ENCODE measurements at regions not wholly inside any gene's neighbourhood (a gene's known extent, or its start where the extent isn't known, plus 50 kb on each side); places are given as distances from the start of the nearest gene placed in this dataset.

DNA sequence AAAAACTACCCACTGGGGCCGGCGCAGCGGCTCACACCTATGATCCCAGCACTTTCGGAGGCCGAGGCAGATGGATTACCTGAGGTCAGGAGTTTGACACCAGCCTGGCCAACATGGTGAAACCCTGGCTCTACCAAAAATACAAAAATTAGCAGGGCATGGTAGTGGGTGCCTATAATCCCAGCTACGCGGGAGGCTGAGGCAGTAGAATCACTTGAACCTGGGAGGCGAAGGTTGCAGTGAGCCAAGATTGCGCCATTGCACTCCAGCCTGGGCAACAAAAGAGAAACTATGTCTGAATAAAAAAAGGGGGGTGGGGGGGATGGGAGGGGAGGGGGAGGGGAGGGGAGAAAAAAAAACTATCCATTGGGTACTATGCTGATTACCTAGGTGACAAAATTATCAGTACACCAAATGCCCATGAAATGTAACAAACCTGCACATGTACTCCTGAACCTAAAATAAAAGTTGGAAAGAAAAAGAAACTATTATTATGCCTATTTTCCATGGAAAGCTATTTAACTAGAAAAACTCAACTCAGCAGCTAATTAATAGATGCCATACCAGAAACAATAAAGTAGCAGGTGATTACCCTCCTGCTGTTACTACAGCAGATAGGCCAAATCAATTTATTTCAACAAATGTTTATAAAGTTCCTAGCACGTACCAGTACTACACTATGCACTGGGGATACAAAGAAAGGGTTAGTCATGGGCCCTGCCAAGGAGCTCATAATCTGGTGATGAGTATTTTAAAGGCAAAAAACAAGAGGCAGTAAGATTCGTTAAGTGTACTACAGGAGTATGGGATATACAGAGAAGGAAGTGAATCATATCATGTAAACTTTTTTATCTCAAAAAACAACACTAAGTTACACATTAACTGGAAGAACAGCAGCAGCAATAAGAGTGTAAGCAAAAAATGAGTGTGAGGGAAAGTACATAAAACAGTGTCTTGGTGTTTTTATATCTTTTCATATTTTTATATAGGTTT is 112.8 kb upstream of the SLC39A10 start:
- no peak for DNase-seq (ENCODE audit: low spot score)
- CTCF ChIA-PET (ENCODE audit: unreplicated experiment): interaction anchor here (0.5 kb wide), 1 partner anchor 46 kb away, joined by 3 read pairs; no protein-coding TSS in a partner anchor
- no peak overlapping the region for H3K4me3 ChIP-seq (ENCODE audit: low read depth, low read length, poor library complexity, severe bottlenecking)
- peak overlapping the region; percentile 70 for H2AFZ ChIP-seq (ENCODE audit: low read length)
- H3K9me3 ChIP-seq (ENCODE audit: low read length): no peaks in the 10 kb centered on the region
- no peak overlapping the region for H3K4me2 ChIP-seq (ENCODE audit: low read length)
- intact Hi-C loops (cut with micrococcal nuclease; ENCODE audit: unreplicated experiment): no loop called here
- BruUV-seq (replicated peaks): no TSS peak
- no peaks in the 10 kb centered on the region for H3K36me3 ChIP-seq (ENCODE audit: insufficient read depth, low read length)
- H3K79me2 ChIP-seq (ENCODE audit: insufficient read depth, low read depth, low read length): no peaks in the 10 kb centered on the region
- POLR2A ChIA-PET: interaction anchor here (0.6 to 1.5 kb wide), 8 partner anchors 8 to 91 kb away, joined by 3 to 7 read pairs (median 4); no protein-coding TSS in a partner anchor
- TF ChIP-seq, protein P1, sequence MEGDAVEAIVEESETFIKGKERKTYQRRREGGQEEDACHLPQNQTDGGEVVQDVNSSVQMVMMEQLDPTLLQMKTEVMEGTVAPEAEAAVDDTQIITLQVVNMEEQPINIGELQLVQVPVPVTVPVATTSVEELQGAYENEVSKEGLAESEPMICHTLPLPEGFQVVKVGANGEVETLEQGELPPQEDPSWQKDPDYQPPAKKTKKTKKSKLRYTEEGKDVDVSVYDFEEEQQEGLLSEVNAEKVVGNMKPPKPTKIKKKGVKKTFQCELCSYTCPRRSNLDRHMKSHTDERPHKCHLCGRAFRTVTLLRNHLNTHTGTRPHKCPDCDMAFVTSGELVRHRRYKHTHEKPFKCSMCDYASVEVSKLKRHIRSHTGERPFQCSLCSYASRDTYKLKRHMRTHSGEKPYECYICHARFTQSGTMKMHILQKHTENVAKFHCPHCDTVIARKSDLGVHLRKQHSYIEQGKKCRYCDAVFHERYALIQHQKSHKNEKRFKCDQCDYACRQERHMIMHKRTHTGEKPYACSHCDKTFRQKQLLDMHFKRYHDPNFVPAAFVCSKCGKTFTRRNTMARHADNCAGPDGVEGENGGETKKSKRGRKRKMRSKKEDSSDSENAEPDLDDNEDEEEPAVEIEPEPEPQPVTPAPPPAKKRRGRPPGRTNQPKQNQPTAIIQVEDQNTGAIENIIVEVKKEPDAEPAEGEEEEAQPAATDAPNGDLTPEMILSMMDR (conservative IDR thresholded peaks at IDR 0.05; ENCODE audit: low read length): no peak
- TF ChIP-seq EZH2phosphoT487 (IDR thresholded peaks at IDR 0.05; ENCODE audit: borderline replicate concordance, low read depth, low read length): no peak
- peaks cover 6% of the 10 kb centered on the region for H3K4me1 ChIP-seq (ENCODE audit: insufficient read depth, low read length, poor library complexity, severe bottlenecking)
- no peaks in the 10 kb centered on the region for H3K9me2 ChIP-seq (ENCODE audit: insufficient read depth, low read length)
- no peaks in the 10 kb centered on the region for H4K20me1 ChIP-seq (ENCODE audit: insufficient read depth, low read length)
- no peak overlapping the region for H3K27ac ChIP-seq (ENCODE audit: low read depth, low read length, poor library complexity, severe bottlenecking)

DNA sequence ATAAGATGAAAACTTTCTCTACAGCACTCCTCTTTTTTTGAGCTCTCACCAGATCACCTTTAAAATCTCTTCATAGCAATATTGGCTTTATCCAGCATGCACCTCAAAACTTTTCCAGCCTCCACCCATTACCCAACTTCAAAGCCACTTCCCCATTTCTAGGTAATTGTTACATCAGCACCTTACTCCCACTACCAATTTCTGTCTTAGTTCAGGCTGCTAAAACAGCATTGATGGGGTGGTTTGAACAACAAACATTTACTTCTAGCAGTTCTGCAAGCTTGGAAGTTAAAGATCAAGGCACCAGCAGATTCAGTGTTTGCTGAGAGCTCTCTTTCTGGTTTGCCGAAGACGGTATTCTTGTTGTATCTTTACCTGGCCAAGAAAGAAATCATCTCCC is 114.0 kb upstream of the SLC39A10 start:
- Histone ChIP-seq H3K9me2 (ENCODE audit: insufficient read depth, low read length) (no peaks in the 10 kb centered on the region), H3K27ac (ENCODE audit: low read depth, low read length, poor library complexity, severe bottlenecking) (no peak overlapping the region), H2AFZ (ENCODE audit: low read length) (no peak overlapping the region), H3K9me3 (ENCODE audit: low read length) (no peaks in the 10 kb centered on the region), H3K36me3 (ENCODE audit: insufficient read depth, low read length) (no peaks in the 10 kb centered on the region), H3K4me3 (ENCODE audit: low read depth, low read length, poor library complexity, severe bottlenecking) (no peak overlapping the region), H3K4me2 (ENCODE audit: low read length) (no peak overlapping the region), H3K4me1 (ENCODE audit: insufficient read depth, low read length, poor library complexity, severe bottlenecking) (peaks cover 17% of the 10 kb centered on the region), H3K79me2 (ENCODE audit: insufficient read depth, low read depth, low read length) (no peaks in the 10 kb centered on the region), H4K20me1 (ENCODE audit: insufficient read depth, low read length) (no peaks in the 10 kb centered on the region)
- POLR2A ChIA-PET: interaction anchor here (1.2 to 1.6 kb wide), 2 partner anchors 16 to 18 kb away, joined by 7 to 8 read pairs; no protein-coding TSS in a partner anchor
- no peak for DNase-seq (ENCODE audit: low spot score)
- intact Hi-C loops (cut with micrococcal nuclease; ENCODE audit: unreplicated experiment): no loop called here
- BruUV-seq (replicated peaks): no TSS peak
- CTCF ChIA-PET (ENCODE audit: unreplicated experiment): no interaction called here
- TF ChIP-seq, protein P1 (conservative IDR thresholded peaks at IDR 0.05; ENCODE audit: low read length): no peak
- TF ChIP-seq EZH2phosphoT487 (IDR thresholded peaks at IDR 0.05; ENCODE audit: borderline replicate concordance, low read depth, low read length): no peak

DNA sequence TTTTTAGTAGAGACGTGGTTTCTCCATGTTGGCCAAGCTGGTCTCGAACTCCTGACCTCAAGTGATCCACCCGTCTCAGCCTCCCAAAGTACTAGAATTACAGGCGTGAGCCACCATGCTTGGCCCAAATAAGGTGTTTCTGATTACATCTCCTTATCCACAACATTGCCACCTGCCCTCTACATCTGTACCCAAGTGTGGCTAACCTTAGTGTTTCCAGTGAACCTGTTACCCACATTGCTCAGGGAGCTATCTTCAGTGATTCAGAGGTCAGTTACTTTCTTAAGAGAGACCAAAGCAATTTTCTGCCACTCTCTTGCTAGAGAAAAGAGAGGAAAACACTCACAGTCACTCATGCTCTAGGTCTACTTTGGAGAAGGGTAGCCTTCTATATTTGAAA is 115.0 kb upstream of the SLC39A10 start:
- H3K4me1 ChIP-seq (ENCODE audit: insufficient read depth, low read length, poor library complexity, severe bottlenecking): peaks cover 20% of the 10 kb centered on the region
- no peaks in the 10 kb centered on the region for H3K36me3 ChIP-seq (ENCODE audit: insufficient read depth, low read length)
- H3K9me2 ChIP-seq (ENCODE audit: insufficient read depth, low read length): no peaks in the 10 kb centered on the region
- H3K27ac ChIP-seq (ENCODE audit: low read depth, low read length, poor library complexity, severe bottlenecking): no peak overlapping the region
- H4K20me1 ChIP-seq (ENCODE audit: insufficient read depth, low read length): no peaks in the 10 kb centered on the region
- ChIA-PET POLR2A (interaction anchor here (0.6 to 1.6 kb wide), 8 partner anchors 14 to 1551 kb away, joined by 3 to 8 read pairs (median 4); no protein-coding TSS in a partner anchor), CTCF (ENCODE audit: unreplicated experiment) (no interaction called here)
- intact Hi-C loops (cut with micrococcal nuclease; ENCODE audit: unreplicated experiment): no loop called here
- DNase-seq (ENCODE audit: low spot score): no peak
- no peaks in the 10 kb centered on the region for H3K79me2 ChIP-seq (ENCODE audit: insufficient read depth, low read depth, low read length)
- H3K4me2 ChIP-seq (ENCODE audit: low read length): no peak overlapping the region
- TF ChIP-seq, protein P1 (conservative IDR thresholded peaks at IDR 0.05; ENCODE audit: low read length): no peak
- no peak for TF ChIP-seq EZH2phosphoT487 (IDR thresholded peaks at IDR 0.05; ENCODE audit: borderline replicate concordance, low read depth, low read length)
- no peak overlapping the region for H2AFZ ChIP-seq (ENCODE audit: low read length)
- no peak overlapping the region for H3K4me3 ChIP-seq (ENCODE audit: low read depth, low read length, poor library complexity, severe bottlenecking)
- no peaks in the 10 kb centered on the region for H3K9me3 ChIP-seq (ENCODE audit: low read length)
- BruUV-seq (replicated peaks): no TSS peak
